ENCODE measurements at regions not wholly inside any gene's neighbourhood (a gene's known extent, or its start where the extent isn't known, plus 50 kb on each side); places are given as distances from the start of the nearest gene placed in this dataset.
"Not testable (repeated sequence)": the region's sequence is repeated elsewhere in the genome, so short reads cannot be mapped to it uniquely, and the experiment has no call there.

DNA sequence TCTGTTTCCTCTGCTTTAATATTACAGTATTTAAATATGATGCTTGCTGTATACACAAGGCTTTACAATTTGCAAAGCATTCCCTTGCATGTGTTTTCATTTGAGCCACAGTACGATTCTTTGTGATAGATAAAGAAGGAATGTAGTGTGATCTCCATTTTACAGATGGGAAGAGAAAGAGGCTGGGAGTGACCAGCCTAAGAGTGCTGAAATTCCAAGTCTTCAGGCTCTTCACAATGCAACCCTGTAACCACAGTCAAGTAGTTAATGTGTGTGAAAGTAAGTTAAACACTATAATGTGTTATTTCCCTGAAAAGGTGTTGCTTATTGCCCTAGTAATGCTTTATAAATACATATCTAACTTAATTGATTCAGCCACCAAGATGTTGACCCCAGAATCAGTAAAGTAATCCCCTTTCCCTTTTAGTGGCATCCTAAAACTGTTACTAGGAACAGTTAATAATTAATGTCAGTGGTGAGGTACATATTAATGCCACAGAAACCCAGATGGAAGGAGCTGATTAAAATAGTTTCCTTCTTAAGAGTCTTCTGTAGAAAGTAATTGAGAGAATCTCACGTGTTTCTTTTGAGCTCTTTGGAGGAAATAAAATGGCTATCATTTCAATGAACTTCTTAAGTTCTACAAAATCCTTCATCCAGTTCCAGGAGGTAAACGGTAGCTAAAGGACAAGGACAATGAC, 110.4 kb downstream of the IL12A start:
- 48% methylated on average over 3 of the region's 3 CpGs for WGBS
- Histone ChIP-seq H3K27me3 (replicated peaks; ENCODE audit: insufficient read depth) (no peaks in the 10 kb centered on the region), H3K27ac (no peak overlapping the region), H3K9me3 (no peaks in the 10 kb centered on the region), H3K4me1 (replicated peaks) (no peaks in the 10 kb centered on the region), H3K4me3 (no peak overlapping the region), H3K36me3 (no peaks in the 10 kb centered on the region)
- DNase-seq (ENCODE audit: low spot score): no peak
- intact Hi-C loops (cut with DNase I): no loop called here
- TF ChIP-seq CTCF (IDR thresholded peaks at IDR 0.05) (no peak), POLR2AphosphoS5 (IDR thresholded peaks at IDR 0.05) (no peak), POLR2A (IDR thresholded peaks at IDR 0.05) (no peak)

GRCh38 chr3:160099834-160100233, 111.2 kb downstream of the IL12A start:
- no peak for DNase-seq (ENCODE audit: low spot score)
- Histone ChIP-seq H3K4me1 (replicated peaks) (no peaks in the 10 kb centered on the region), H3K4me3 (no peak overlapping the region), H3K27me3 (replicated peaks; ENCODE audit: insufficient read depth) (no peaks in the 10 kb centered on the region), H3K36me3 (no peaks in the 10 kb centered on the region), H3K27ac (no peak overlapping the region), H3K9me3 (no peaks in the 10 kb centered on the region)
- TF ChIP-seq POLR2AphosphoS5 (IDR thresholded peaks at IDR 0.05) (no peak), CTCF (IDR thresholded peaks at IDR 0.05) (no peak), POLR2A (IDR thresholded peaks at IDR 0.05) (no peak)
- WGBS: 85% methylated on average over 5 of the region's 5 CpGs
- intact Hi-C loops (cut with DNase I): no loop called here

GRCh38 chr3:160100610-160101009, 112.0 kb downstream of the IL12A start:
- H3K36me3 ChIP-seq: no peaks in the 10 kb centered on the region
- intact Hi-C loops (cut with DNase I): no loop called here
- no peaks in the 10 kb centered on the region for H3K4me1 ChIP-seq (replicated peaks)
- H3K27me3 ChIP-seq (replicated peaks; ENCODE audit: insufficient read depth): no peaks in the 10 kb centered on the region
- H3K9me3 ChIP-seq: no peaks in the 10 kb centered on the region
- DNase-seq (ENCODE audit: low spot score): no peak
- WGBS: 97% methylated on average over 40 of the region's 40 CpGs
- no peak overlapping the region for H3K27ac ChIP-seq
- no peak overlapping the region for H3K4me3 ChIP-seq
- TF ChIP-seq CTCF (IDR thresholded peaks at IDR 0.05) (no peak), POLR2A (IDR thresholded peaks at IDR 0.05) (no peak), POLR2AphosphoS5 (IDR thresholded peaks at IDR 0.05) (no peak)

GRCh38 chr3:160102001-160102400, 113.4 kb downstream of the IL12A start:
- intact Hi-C loops (cut with DNase I); H3K4me3 ChIP-seq; H3K27ac ChIP-seq; H3K36me3 ChIP-seq; H3K4me1 ChIP-seq (replicated peaks); DNase-seq (ENCODE audit: low spot score); H3K9me3 ChIP-seq; H3K27me3 ChIP-seq (replicated peaks; ENCODE audit: insufficient read depth): not testable (repeated sequence)
- WGBS: 87% methylated on average over 7 of the region's 7 CpGs

GRCh38 chr3:160103397-160103796, 114.8 kb downstream of the IL12A start:
- TF ChIP-seq CTCF (IDR thresholded peaks at IDR 0.05): no peak
- no peak for TF ChIP-seq POLR2A (IDR thresholded peaks at IDR 0.05)
- no peak for TF ChIP-seq POLR2AphosphoS5 (IDR thresholded peaks at IDR 0.05)
- Histone ChIP-seq H3K36me3 (no peaks in the 10 kb centered on the region), H3K27ac (no peak overlapping the region), H3K9me3 (no peaks in the 10 kb centered on the region), H3K4me1 (replicated peaks) (no peaks in the 10 kb centered on the region), H3K4me3 (no peak overlapping the region), H3K27me3 (replicated peaks; ENCODE audit: insufficient read depth) (no peaks in the 10 kb centered on the region)
- 93% methylated on average over 2 of the region's 2 CpGs for WGBS
- intact Hi-C loops (cut with DNase I): no loop called here
- DNase-seq (ENCODE audit: low spot score): no peak

Measured in prostate gland (tissue), 2 donors.